ENCODE measurements at regions not wholly inside any gene's neighbourhood (a gene's known extent, or its start where the extent isn't known, plus 50 kb on each side); places are given as distances from the start of the nearest gene placed in this dataset.

DNA sequence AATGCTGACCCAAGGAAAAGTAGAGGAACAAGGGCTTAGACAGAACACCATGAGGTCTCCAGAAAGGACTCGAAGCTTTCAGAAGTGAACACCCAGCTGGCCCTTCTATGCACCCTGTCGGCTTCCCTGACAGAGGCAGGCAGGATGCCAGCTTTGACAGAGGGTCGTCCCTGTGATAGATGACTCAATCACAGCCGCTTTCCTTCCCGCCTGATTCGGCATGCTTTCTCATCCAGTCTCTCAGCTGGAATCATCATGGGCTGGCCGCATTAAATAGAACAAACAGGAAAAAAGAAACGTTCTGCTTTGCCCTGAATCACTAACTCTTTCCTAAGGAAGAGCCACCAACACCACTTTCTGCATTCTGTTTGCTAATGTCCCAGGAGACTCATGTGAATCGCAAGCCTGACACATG lies 140.3 kb upstream of the RAB12 start (continued):
- TF ChIP-seq E2F5 (CRISPR knock-in tag; IDR thresholded peaks at IDR 0.05), result no peak
- TF ChIP-seq RELA (CRISPR knock-in tag; IDR thresholded peaks at IDR 0.05; ENCODE audit: borderline replicate concordance), result no peak
- no peak for TF ChIP-seq RORB (CRISPR knock-in tag; IDR thresholded peaks at IDR 0.05)

- Mint-ChIP-seq H3K9me3 (peaks cover 4% of the 10 kb centered on the region; the same call in 1 of the 2 replicates), H3K27ac (no peak overlapping the region), H3K36me3 (no peaks in the 10 kb centered on the region), H3K4me3 (no peak overlapping the region), H3K4me1 (peaks cover 8% of the 10 kb centered on the region; the same call in 1 of the 2 replicates), H3K27me3 (ENCODE audit: low read depth) (no peaks in the 10 kb centered on the region; the same call in 1 of the 2 replicates)
- TF ChIP-seq, protein P1, sequence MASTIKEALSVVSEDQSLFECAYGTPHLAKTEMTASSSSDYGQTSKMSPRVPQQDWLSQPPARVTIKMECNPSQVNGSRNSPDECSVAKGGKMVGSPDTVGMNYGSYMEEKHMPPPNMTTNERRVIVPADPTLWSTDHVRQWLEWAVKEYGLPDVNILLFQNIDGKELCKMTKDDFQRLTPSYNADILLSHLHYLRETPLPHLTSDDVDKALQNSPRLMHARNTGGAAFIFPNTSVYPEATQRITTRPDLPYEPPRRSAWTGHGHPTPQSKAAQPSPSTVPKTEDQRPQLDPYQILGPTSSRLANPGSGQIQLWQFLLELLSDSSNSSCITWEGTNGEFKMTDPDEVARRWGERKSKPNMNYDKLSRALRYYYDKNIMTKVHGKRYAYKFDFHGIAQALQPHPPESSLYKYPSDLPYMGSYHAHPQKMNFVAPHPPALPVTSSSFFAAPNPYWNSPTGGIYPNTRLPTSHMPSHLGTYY (CRISPR knock-in tag; IDR thresholded peaks at IDR 0.05), result no peak
- no peak for TF ChIP-seq GTF2I (CRISPR knock-in tag; conservative IDR thresholded peaks at IDR 0.05)
- no peak for TF ChIP-seq ZNF671 (CRISPR knock-in tag; IDR thresholded peaks at IDR 0.05)
- TF ChIP-seq ZMAT4 (CRISPR knock-in tag; IDR thresholded peaks at IDR 0.05), result no peak
- no peak for TF ChIP-seq E2F4 (CRISPR knock-in tag; IDR thresholded peaks at IDR 0.05; ENCODE audit: borderline replicate concordance, low read depth)
- TF ChIP-seq KAT7 (CRISPR knock-in tag; IDR thresholded peaks at IDR 0.05; ENCODE audit: borderline replicate concordance), result no peak
- no peak for TF ChIP-seq NFYB (CRISPR knock-in tag; conservative IDR thresholded peaks at IDR 0.05; ENCODE audit: low read depth)
- TF ChIP-seq IRF2 (CRISPR knock-in tag; IDR thresholded peaks at IDR 0.05; ENCODE audit: borderline replicate concordance, low read depth), result no peak
- TF ChIP-seq ZNF416 (CRISPR knock-in tag; IDR thresholded peaks at IDR 0.05), result no peak
- no peak for TF ChIP-seq TP53 (CRISPR knock-in tag; IDR thresholded peaks at IDR 0.05)
- TF ChIP-seq, protein P2, sequence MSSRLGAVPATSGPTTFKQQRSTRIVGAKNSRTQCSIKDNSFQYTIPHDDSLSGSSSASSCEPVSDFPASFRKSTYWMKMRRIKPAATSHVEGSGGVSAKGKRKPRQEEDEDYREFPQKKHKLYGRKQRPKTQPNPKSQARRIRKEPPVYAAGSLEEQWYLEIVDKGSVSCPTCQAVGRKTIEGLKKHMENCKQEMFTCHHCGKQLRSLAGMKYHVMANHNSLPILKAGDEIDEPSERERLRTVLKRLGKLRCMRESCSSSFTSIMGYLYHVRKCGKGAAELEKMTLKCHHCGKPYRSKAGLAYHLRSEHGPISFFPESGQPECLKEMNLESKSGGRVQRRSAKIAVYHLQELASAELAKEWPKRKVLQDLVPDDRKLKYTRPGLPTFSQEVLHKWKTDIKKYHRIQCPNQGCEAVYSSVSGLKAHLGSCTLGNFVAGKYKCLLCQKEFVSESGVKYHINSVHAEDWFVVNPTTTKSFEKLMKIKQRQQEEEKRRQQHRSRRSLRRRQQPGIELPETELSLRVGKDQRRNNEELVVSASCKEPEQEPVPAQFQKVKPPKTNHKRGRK (CRISPR knock-in tag; IDR thresholded peaks at IDR 0.05; ENCODE audit: borderline replicate concordance), result no peak
- TF ChIP-seq PRRX2 (CRISPR knock-in tag; IDR thresholded peaks at IDR 0.05), result no peak
- no peak for TF ChIP-seq ZNF121 (CRISPR knock-in tag; IDR thresholded peaks at IDR 0.05)
- TF ChIP-seq TCF7 (CRISPR knock-in tag; IDR thresholded peaks at IDR 0.05; ENCODE audit: low read depth), result no peak
- TF ChIP-seq ZNF317 (CRISPR knock-in tag; IDR thresholded peaks at IDR 0.05; ENCODE audit: borderline replicate concordance, low read depth), result no peak
- TF ChIP-seq CBFB (CRISPR knock-in tag; IDR thresholded peaks at IDR 0.05; ENCODE audit: low read depth), result no peak
- TF ChIP-seq AFF4 (CRISPR knock-in tag; IDR thresholded peaks at IDR 0.05; ENCODE audit: borderline replicate concordance), result no peak
- TF ChIP-seq PRDM15 (CRISPR knock-in tag; IDR thresholded peaks at IDR 0.05), result no peak
- CTCF ChIA-PET, result interaction anchor here (1.3 to 6.0 kb wide), 2 partner anchors 10 to 20 kb away, joined by 4 to 63 read pairs; no protein-coding TSS in a partner anchor
- POLR2A ChIA-PET, result no interaction called here
- no peak for ATAC-seq
- no peak for DNase-seq (ENCODE audit: low spot score)
Measured at GRCh38 chr18:8469544-8470130, 139.6 kb upstream of the RAB12 start.
